ENCODE measurements at regions not wholly inside any gene's neighbourhood (a gene's known extent, or its start where the extent isn't known, plus 50 kb on each side); places are given as distances from the start of the nearest gene placed in this dataset.

- TF ChIP-seq CTCF (IDR thresholded peaks at IDR 0.05; ENCODE audit: low read length) (no peak), EZH2 (IDR thresholded peaks at IDR 0.05; ENCODE audit: borderline replicate concordance, low read length) (no peak)
Measured at GRCh38 chr3:124264346-124264745, 272.4 kb upstream of the ROPN1 start.
